GM12891 (cell line): ENCODE measurements at regions not wholly inside any gene's neighbourhood (a gene's known extent, or its start where the extent isn't known, plus 50 kb on each side); places are given as distances from the start of the nearest gene placed in this dataset.

Experiments used
- PAX5 ChIP-seq: IDR thresholded peaks from 2 replicates; pipeline ENCODE4 v1.6.1; 2011; ENCODE audit warnings: low read length, moderate library complexity, mild to moderate bottlenecking; ENCODE audit not compliant: insufficient read depth, severe bottlenecking
- POLR2A ChIP-seq: IDR thresholded peaks from 2 replicates; pipeline ENCODE4 v1.6.1; 2011; ENCODE audit warnings: low read depth, low read length, control low read depth
- POLR2AphosphoS5 ChIP-seq: IDR thresholded peaks from 2 replicates; pipeline ENCODE4 v1.6.1; 2011; ENCODE audit warnings: low read depth, low read length, control low read depth
- POU2F2 ChIP-seq: IDR thresholded peaks from 2 replicates; pipeline ENCODE4 v1.6.1; 2011; ENCODE audit warnings: low read depth, mild to moderate bottlenecking, control low read depth, low read length, moderate library complexity
- SPI1 ChIP-seq: IDR thresholded peaks from 2 replicates; pipeline ENCODE4 v1.6.1; 2011; ENCODE audit warnings: low read depth, low read length, control low read depth
- TAF1 ChIP-seq: IDR thresholded peaks from 2 replicates; pipeline ENCODE4 v1.6.1; 2011; ENCODE audit warnings: low read depth, low read length, control low read depth

DNA sequence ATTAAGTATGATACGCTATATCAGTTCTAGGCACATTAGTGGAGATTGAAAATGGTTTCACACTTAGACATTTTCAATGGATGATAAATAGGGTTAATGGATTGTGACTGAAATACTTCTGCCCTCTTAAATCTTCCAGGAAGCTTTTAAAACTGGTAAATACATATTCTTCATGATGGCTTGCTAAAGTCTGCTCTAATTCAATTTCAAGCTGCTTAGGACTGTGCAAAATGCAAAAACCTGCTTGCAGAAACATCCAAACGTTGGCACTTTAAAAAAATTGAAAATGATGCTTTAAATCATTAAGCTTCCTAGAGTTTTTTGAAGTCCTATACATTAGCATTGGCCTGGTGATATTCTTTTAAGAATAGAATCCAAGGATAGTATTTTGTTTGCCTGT lies 214.8 kb upstream of the FSHR start:
- no peak for TF ChIP-seq POLR2AphosphoS5
- TF ChIP-seq POLR2A, result no peak
- TF ChIP-seq SPI1, result no peak
- no peak for TF ChIP-seq TAF1
- TF ChIP-seq PAX5, result no peak
- TF ChIP-seq POU2F2, result no peak
